Bronchial epithelial cell (primary cell): ENCODE measurements at regions not wholly inside any gene's neighbourhood (a gene's known extent, or its start where the extent isn't known, plus 50 kb on each side); places are given as distances from the start of the nearest gene placed in this dataset.

Source experiments
- DNase-seq: peaks from one replicate; pipeline ENCODE4 v3.0.0-alpha.2; 2010; ENCODE audit warnings: low read depth
- FAIRE-seq: peaks from 2 replicates; lab custom pipeline; 2011; peaks lifted over from hg19 to GRCh38; lab: Jason Lieb, UNC
- H3K27me3 ChIP-seq: 2 replicates; pipeline ENCODE4 v1.5.1; 2011; ENCODE audit warnings: low read length; ENCODE audit not compliant: control insufficient read depth, insufficient read depth
- H3K36me3 ChIP-seq: 2 replicates; pipeline ENCODE4 v1.5.1; 2011; ENCODE audit warnings: low read length; ENCODE audit not compliant: control insufficient read depth, insufficient read depth
- H3K4me3 ChIP-seq: 2 replicates; pipeline ENCODE4 v1.5.1; 2011; ENCODE audit warnings: mild to moderate bottlenecking, low read depth, low read length, control low read depth
- TF ChIP-seq, protein P1 (sequence below): IDR thresholded peaks from 2 replicates; pipeline ENCODE4 v1.5.1; 2011; ENCODE audit warnings: mild to moderate bottlenecking, moderate library complexity, low read length, control low read depth, inconsistent platforms; ENCODE audit not compliant: insufficient read depth, severe bottlenecking

DNA sequence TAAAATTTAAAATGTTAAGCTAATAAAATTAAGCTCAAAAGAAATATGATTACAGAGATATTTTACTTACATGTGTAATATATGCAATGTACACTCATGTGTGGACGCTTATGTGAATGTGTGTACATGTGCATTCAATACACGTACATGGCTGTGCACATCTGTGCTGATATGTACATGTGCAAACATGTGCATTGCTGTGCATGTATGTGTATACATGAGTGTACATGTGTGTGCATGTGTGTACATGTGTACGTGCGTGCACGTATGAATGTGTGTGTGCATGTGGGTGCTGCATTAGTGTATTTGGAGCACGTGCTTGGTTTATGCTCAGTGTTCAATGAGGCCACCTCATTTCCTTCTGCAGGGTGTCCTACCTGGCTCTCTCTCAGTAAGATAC, 88.2 kb upstream of the TMEM18 start:
- no peaks in the 10 kb centered on the region for H3K36me3 ChIP-seq
- DNase-seq (no peak), FAIRE-seq (no peak)
- TF ChIP-seq, protein P1, sequence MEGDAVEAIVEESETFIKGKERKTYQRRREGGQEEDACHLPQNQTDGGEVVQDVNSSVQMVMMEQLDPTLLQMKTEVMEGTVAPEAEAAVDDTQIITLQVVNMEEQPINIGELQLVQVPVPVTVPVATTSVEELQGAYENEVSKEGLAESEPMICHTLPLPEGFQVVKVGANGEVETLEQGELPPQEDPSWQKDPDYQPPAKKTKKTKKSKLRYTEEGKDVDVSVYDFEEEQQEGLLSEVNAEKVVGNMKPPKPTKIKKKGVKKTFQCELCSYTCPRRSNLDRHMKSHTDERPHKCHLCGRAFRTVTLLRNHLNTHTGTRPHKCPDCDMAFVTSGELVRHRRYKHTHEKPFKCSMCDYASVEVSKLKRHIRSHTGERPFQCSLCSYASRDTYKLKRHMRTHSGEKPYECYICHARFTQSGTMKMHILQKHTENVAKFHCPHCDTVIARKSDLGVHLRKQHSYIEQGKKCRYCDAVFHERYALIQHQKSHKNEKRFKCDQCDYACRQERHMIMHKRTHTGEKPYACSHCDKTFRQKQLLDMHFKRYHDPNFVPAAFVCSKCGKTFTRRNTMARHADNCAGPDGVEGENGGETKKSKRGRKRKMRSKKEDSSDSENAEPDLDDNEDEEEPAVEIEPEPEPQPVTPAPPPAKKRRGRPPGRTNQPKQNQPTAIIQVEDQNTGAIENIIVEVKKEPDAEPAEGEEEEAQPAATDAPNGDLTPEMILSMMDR = no peak
- no peaks in the 10 kb centered on the region for H3K27me3 ChIP-seq
- H3K4me3 ChIP-seq = no peak overlapping the region

DNA sequence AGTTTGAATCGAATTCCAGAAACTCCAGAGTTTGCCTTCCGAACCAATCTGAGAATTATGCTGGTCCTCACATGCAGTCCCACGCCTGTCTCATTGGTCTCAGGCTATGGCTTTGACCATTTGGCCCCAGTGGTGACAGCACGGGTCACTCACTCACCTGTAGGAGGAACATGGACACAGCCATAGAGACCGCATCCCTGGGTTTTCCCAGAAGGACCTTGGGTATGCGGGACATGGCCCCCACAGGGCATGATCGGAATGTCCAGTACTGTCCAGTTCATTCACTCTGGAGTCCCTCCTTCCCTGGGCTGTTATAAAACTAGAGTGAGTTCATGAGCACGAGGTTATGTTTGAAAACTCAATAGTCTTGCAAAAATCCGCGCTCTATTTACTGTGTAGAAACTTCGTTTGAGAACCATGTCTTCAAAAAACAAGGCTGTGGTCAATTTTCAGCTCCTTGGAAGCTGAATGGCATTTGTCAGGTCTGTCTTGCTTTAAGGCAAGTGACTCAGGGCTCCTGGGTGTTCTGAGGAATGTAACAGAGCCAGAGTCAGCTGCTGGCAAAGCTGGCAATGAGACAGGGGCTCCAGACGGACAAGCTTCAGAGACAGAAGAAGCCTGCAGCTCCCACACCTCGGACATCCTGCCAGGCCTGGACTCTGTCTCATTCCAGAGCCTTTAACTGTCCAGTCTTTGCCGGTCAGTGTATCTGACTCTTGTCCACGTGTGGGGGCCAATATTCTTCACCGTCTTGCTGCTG, 86.7 kb upstream of the TMEM18 start:
- H3K36me3 ChIP-seq = no peaks in the 10 kb centered on the region
- TF ChIP-seq, protein P1 = no peak
- DNase-seq (no peak), FAIRE-seq (no peak)
- H3K4me3 ChIP-seq = no peak overlapping the region
- no peaks in the 10 kb centered on the region for H3K27me3 ChIP-seq

DNA sequence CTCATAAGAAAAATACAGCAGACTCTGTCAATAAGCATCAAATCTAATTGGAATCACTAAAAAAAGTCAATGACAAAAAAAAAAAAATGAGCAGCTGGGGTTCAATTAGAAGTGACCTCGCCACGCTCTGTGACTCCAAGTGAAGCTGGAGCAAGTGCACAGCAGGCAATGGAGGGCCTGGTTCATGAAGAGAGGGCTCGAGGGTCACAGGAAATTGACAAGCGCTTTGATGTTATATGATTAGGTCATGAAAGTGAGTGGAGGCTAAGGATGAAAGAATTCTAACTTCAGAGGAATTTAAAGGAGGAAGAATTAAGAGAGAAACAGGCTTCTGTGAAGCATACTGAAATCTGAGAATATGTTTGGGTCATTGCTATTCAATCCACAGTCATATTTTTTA, 85.4 kb upstream of the TMEM18 start:
- FAIRE-seq = no peak
- Histone ChIP-seq H3K4me3 (no peak overlapping the region), H3K27me3 (no peaks in the 10 kb centered on the region), H3K36me3 (no peaks in the 10 kb centered on the region)
- TF ChIP-seq, protein P1 = no peak
- DNase-seq = no peak

DNA sequence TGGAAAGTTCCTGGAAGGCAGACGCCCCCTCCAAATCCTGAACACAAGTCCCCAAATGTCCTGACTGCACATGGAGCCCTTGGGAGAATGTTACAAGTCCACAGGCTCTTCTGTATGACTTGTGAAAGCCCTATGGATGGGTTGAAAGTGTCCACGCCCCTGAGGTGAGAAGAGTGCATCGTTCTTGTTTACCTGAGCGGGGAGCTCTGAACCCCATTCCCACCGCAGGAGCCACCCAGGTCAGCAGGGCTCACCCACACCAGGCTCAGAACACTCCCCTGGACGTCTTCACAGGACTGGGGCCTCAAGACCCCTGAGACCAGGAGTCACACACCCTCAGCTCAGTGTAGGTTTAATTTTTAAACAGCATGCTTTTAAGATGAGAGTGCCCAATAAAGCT, 84.2 kb upstream of the TMEM18 start:
- Histone ChIP-seq H3K27me3 (no peaks in the 10 kb centered on the region), H3K36me3 (no peaks in the 10 kb centered on the region), H3K4me3 (no peak overlapping the region)
- TF ChIP-seq, protein P1 = no peak
- FAIRE-seq = no peak
- DNase-seq = no peak

DNA sequence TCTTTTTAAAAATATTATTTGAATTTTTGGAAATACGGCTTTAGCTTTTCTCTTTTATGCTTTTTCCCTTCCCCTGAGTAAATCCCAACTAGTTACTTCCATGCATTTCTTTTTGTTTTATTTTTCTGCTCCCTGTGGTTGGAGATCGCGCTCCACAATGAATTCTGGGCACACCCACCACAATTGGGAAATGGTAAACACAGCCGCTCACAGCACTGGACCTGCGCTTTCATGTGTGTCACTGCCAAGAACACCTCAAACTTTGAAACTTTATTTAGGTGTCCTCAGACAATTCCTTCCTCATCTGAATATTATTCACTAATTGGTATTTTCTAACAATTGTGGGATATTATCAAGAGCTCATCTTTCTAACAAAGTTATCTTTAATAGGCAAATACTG, 82.8 kb upstream of the TMEM18 start:
- FAIRE-seq (no peak), DNase-seq (no peak)
- Histone ChIP-seq H3K36me3 (no peaks in the 10 kb centered on the region), H3K27me3 (no peaks in the 10 kb centered on the region), H3K4me3 (no peak overlapping the region)
- TF ChIP-seq, protein P1 = no peak
